GM18520 (cell line): ENCODE measurements at regions not wholly inside any gene's neighbourhood (a gene's known extent, or its start where the extent isn't known, plus 50 kb on each side); places are given as distances from the start of the nearest gene placed in this dataset.

Experiments used
- ATAC-seq: cut with Tn5 transposase; IDR thresholded peaks from one replicate; pipeline ENCODE4 v1.9.1; 2021; ENCODE audit not compliant: unreplicated experiment

DNA sequence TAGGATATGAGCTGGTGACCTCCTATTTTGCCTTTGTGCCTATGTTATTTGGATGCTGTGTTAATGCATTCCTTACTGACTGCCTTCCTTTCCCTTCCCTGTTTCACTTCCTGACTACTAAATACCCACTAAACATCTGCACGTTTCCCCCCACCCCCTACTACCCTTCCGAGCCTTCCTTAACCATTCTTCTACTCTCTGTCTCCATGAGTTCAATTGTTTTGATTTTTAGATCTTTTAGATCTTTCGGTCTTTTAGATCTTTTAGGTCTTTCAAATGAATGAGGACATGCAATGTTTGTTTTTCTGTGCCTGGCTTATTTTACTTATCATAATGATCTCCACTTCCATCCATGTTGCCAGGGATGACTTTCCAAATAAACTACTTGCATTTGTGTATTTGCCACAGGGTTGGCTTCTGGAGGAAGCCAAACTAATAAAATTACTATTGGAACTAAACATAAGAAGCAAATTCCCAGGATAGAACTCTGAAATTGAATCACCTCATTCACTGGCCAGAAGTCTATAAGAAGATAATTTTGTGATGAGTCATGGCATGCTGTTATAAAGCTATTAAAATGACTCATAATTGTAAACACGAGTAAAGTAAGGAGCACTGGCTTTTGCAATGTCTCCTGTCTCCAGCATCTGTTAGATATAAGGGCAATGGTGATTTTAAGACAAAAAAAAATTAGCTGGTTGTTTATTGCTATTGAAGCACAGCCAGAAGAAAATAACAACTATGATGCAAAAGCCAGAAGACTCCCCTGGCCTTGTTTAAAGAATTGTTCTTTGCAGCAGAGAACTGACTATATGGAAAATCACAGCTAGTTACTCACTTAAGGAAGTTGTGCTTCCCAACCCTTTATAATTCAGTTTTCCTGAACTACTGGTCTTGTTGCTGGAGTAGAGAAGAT lies 586.3 kb downstream of the LRFN5 start:
- ATAC-seq, result no peak

- ATAC-seq, result no peak
Measured at GRCh38 chr14:42190744-42191143, 584.1 kb downstream of the LRFN5 start.

DNA sequence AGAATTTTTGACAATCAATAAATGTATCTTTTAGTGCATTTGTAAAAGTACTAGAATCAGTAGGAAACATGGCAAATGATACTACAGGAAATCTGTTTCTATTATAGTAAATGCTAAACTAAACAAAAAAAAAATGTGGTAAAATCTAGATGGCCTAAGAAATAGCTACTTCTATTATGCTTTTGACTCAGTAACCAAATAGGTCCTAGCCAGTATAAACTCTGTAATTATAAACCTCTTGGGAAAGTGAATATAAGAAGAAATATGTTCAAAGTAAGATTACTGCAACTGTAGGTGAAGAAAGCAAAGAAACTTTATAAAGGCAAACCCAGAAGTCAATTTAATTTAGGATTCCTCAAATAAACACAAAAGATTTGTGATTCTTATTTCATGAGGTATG lies 581.2 kb downstream of the LRFN5 start:
- ATAC-seq, result no peak

GRCh38 chr14:42185718-42186117 lies 579.0 kb downstream of the LRFN5 start:
- ATAC-seq, result no peak

- ATAC-seq, result no peak
Measured at GRCh38 chr14:42174357-42174756, 567.7 kb downstream of the LRFN5 start.

- no peak for ATAC-seq
Measured at GRCh38 chr14:42173206-42173605, 566.5 kb downstream of the LRFN5 start.

DNA sequence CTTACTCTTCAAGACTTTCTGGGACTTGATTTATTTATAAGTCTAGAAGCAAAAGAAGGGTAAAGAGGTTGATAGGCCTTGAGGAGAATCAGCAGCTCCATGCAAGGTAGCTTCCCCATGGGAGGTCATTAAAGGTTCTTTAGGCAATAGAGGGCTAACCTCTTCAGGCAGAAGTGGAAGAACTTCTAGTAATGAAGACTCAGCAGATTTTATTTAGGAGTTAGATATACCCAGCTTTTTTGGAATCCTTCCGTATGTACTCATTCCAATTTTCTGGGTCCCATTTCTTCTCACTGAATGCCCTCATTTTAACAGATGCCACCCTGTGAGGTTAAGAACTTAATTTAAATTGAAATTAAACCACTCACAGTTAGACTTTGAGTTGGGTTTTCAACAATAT lies 565.6 kb downstream of the LRFN5 start:
- ATAC-seq, result no peak

- no peak for ATAC-seq
Measured at GRCh38 chr14:42163136-42163535, 556.5 kb downstream of the LRFN5 start.

GRCh38 chr14:42159138-42159537 lies 552.5 kb downstream of the LRFN5 start:
- no peak for ATAC-seq

DNA sequence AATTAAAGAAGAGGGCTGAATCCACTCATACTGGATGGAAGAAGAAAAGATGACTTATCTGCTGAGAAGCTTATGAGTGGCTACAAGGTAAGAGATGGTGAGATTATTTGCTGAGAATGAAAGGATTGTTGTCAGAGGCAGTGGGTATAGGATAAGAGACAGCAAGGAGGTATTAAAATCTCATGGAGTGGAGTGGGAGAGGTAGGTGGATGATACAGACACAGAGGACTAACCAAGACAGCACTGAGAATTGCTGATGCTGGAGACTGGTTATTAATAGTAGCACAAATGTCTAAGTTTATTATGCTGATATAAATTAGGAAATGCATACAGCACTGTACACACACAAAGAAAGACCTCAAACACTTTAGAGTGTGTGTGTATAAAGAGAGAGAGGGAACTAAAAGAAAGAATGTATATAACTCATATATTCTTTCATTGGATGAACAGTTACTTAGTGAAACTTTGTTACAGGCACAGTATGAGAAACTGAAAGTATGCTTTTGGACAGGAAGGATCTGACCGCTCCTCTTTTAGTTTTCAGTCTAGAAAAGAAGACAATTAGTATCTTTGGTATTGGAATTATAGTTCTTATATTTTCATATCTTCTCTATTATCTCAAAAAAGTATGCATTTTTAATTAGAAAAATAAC lies 543.1 kb downstream of the LRFN5 start:
- ATAC-seq, result peak; percentile 83

- no peak for ATAC-seq
Measured at GRCh38 chr14:42145766-42146165, 539.1 kb downstream of the LRFN5 start.

DNA sequence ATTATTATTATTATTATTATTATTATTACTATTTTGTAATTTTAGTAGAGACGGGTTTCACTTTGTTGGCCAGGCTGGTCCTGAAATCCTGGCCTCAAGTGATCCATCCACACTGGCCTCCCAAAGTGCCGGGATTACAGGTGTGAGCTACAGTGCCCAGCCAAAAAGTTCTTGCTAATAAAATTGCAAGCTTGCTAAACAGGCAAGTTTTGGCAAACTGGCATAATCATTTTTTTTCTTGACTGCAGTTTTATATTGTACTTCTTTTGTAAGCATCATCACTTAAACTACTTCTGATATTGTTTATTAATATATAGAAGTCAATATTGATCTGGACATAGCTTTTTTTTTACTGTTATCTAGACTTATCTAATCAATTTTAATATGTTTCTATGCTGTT lies 536.4 kb downstream of the LRFN5 start:
- no peak for ATAC-seq

- no peak for ATAC-seq
Measured at GRCh38 chr14:42141328-42141727, 534.7 kb downstream of the LRFN5 start.

GRCh38 chr14:42140831-42141279 lies 534.2 kb downstream of the LRFN5 start:
- ATAC-seq, result no peak

DNA sequence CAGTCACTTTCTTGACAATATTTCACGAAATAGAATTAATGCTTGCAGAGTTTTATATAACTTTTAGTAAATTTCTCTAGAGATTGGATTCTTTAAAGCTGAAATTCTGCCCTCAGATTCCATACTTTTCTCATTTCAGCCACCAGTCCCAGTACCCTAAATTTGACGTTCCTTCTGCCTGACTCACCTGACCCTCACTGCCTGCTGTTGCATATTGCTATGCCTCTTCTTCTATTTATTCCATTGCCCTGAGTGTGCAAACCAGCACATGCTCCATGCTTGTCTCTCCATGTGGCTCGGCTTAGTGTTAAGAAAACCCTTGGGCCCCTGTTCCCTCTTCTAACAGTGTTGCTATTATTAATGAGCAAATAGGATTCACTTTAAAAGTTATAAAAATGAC lies 533.3 kb downstream of the LRFN5 start:
- ATAC-seq, result no peak

GRCh38 chr14:42138406-42138805 lies 531.7 kb downstream of the LRFN5 start:
- no peak for ATAC-seq

GRCh38 chr14:42130815-42131214 lies 524.1 kb downstream of the LRFN5 start:
- ATAC-seq, result no peak

GRCh38 chr14:42123526-42123925 lies 516.9 kb downstream of the LRFN5 start:
- no peak for ATAC-seq

DNA sequence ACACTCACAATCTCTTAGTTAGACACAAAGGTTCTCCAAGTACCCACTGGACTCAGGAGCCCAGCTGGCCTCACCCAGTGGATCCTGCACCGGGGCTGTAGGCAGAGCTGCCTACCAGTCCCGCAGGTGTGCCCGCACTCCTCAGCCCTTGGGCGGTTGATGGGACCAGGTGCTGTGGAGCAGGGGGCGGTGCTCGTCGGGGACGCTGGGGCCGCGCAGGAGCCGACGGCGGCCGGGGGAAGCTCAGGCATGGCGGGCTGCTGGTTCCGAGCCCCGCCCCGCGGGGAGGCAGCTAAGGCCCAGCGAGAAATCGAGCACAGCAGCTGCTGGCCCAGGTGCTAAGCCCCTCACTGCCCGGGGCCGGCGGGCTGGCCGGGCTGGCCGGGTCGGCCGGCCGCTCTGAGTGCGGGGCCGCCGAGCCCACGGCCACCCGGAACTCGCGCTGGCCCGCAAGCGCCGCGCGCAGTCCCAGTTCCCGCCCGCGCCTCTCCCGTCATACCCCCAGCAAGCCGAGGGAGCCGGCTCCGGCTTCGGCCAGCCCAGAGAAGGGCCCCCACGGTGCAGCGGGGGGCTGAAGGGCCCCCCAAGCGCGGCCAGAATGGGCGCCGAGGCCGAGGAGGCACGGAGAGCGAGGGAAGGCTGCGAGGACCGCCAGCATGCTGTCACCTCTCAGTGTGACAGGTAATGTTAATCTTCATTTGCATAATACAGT lies 506.8 kb downstream of the LRFN5 start:
- ATAC-seq, result no peak

GRCh38 chr14:42112108-42112507 lies 505.4 kb downstream of the LRFN5 start:
- no peak for ATAC-seq

DNA sequence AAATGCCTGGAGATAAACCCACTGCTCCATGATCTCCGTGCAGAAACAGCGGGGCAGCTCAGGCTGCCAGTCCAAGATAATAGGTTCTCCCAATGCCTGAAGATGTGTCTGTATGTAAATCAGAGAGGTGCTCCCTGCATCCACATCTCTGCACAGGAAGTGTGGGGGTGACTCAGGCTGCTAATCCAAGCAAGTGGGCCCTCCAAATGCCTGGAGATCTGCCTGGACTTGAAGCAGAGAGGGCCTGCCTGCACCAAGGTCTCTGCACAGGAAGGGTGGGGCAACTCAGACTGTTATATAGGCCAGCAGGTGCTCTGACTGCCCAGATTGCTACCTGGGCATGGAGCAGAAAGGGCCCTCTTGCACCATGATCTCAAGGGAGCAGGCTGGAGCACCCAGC lies 504.7 kb downstream of the LRFN5 start:
- no peak for ATAC-seq

- peak; percentile 85 for ATAC-seq
Measured at GRCh38 chr14:42110167-42110566, 503.5 kb downstream of the LRFN5 start.
